Globus pallidus (tissue), 1 donor: ENCODE measurements at regions not wholly inside any gene's neighbourhood (a gene's known extent, or its start where the extent isn't known, plus 50 kb on each side); places are given as distances from the start of the nearest gene placed in this dataset.
"Not testable (repeated sequence)": the region's sequence is repeated elsewhere in the genome, so short reads cannot be mapped to it uniquely, and the experiment has no call there.

ENCODE experiments used
- DNase-seq: peaks from one replicate; pipeline ENCODE4 v3.0.0-alpha.2; 2015; ENCODE audit warnings: low spot score

- DNase-seq, result no peak
Measured at GRCh38 chr2:15681089-15681885, 89.6 kb downstream of the DDX1 start.

GRCh38 chr2:15682354-15682753 is 90.7 kb downstream of the DDX1 start:
- no peak for DNase-seq

GRCh38 chr2:15684161-15685039 is 92.7 kb downstream of the DDX1 start:
- DNase-seq, result no peak

GRCh38 chr2:15685143-15685542 is 93.5 kb downstream of the DDX1 start:
- no peak for DNase-seq

- DNase-seq, result no peak
Measured at GRCh38 chr2:15686643-15687042, 95.0 kb downstream of the DDX1 start.

GRCh38 chr2:15687243-15687642 is 95.6 kb downstream of the DDX1 start:
- no peak for DNase-seq

GRCh38 chr2:15687720-15688119 is 96.1 kb downstream of the DDX1 start:
- DNase-seq, result no peak

GRCh38 chr2:15688924-15689568 is 97.4 kb downstream of the DDX1 start:
- DNase-seq, result no peak

GRCh38 chr2:15689654-15690053 is 98.0 kb downstream of the DDX1 start:
- no peak for DNase-seq

- DNase-seq, result no peak
Measured at GRCh38 chr2:15691586-15692310, 100.1 kb downstream of the DDX1 start.

GRCh38 chr2:15692551-15693377 is 101.1 kb downstream of the DDX1 start:
- DNase-seq, result no peak

GRCh38 chr2:15693382-15693781 is 101.7 kb downstream of the DDX1 start:
- no peak for DNase-seq

GRCh38 chr2:15693926-15694588 is 102.4 kb downstream of the DDX1 start:
- DNase-seq, result no peak

GRCh38 chr2:15694589-15694986 is 102.9 kb downstream of the DDX1 start:
- DNase-seq, result no peak

- no peak for DNase-seq
Measured at GRCh38 chr2:15695582-15696330, 104.1 kb downstream of the DDX1 start.

GRCh38 chr2:15696606-15697170 is 105.0 kb downstream of the DDX1 start:
- not testable (repeated sequence) for DNase-seq

- DNase-seq, result no peak
Measured at GRCh38 chr2:15700131-15700530, 108.5 kb downstream of the DDX1 start.

GRCh38 chr2:15700599-15701340 is 109.1 kb downstream of the DDX1 start:
- no peak for DNase-seq
